ENCODE measurements at regions not wholly inside any gene's neighbourhood (a gene's known extent, or its start where the extent isn't known, plus 50 kb on each side); places are given as distances from the start of the nearest gene placed in this dataset.
"Not testable (repeated sequence)": the region's sequence is repeated elsewhere in the genome, so short reads cannot be mapped to it uniquely, and the experiment has no call there.

- intact Hi-C loops (cut with DNase I): no loop called here
- 26 to 59% (median 40%) methylated on average over 2 of the region's 2 CpGs for WGBS, 4 donors
- Histone ChIP-seq H3K27ac (no peak overlapping the region), H3K4me3 (no peak overlapping the region), H3K4me1 (replicated peaks in 1 of 2) (no peaks in the 10 kb centered on the region), H3K36me3 (replicated peaks in 1 of 2) (no peaks in the 10 kb centered on the region), H3K27me3 (peaks cover 5% of the 10 kb centered on the region), H3K9me3 (replicated peaks in 1 of 3) (no peaks in the 10 kb centered on the region)
- TF ChIP-seq POLR2A (IDR thresholded peaks at IDR 0.05) (no peak), CTCF (IDR thresholded peaks at IDR 0.05) (no peak)
- no peak for DNase-seq
These were observed 178.2 kb downstream of the RTL9 start for GRCh38 chrX:110536816-110537215.

- no peak overlapping the region for H3K27ac ChIP-seq
- H3K9me3 ChIP-seq (replicated peaks in 1 of 3): no peaks in the 10 kb centered on the region
- 23 to 48% (median 45%) methylated on average over 1 of the region's 1 CpG for WGBS, 4 donors
- TF ChIP-seq POLR2A (IDR thresholded peaks at IDR 0.05) (no peak), CTCF (IDR thresholded peaks at IDR 0.05) (no peak)
- peaks cover 11% of the 10 kb centered on the region for H3K27me3 ChIP-seq
- intact Hi-C loops (cut with DNase I): no loop called here
- no peaks in the 10 kb centered on the region for H3K4me1 ChIP-seq (replicated peaks in 1 of 2)
- no peaks in the 10 kb centered on the region for H3K36me3 ChIP-seq (replicated peaks in 1 of 2)
- DNase-seq: no peak
- H3K4me3 ChIP-seq: no peak overlapping the region
These were observed 182.6 kb downstream of the RTL9 start for GRCh38 chrX:110541266-110541665.

GRCh38 chrX:110550854-110551253 lies 192.2 kb downstream of the RTL9 start:
- WGBS, 4 donors: 74 to 85% (median 81%) methylated on average over 4 of the region's 4 CpGs
- H3K36me3 ChIP-seq (replicated peaks in 1 of 2); H3K9me3 ChIP-seq (replicated peaks in 1 of 3); H3K27me3 ChIP-seq; intact Hi-C loops (cut with DNase I); DNase-seq; H3K4me1 ChIP-seq (replicated peaks in 1 of 2); H3K4me3 ChIP-seq; H3K27ac ChIP-seq: not testable (repeated sequence)

- intact Hi-C loops (cut with DNase I): no loop called here
- Histone ChIP-seq H3K4me3 (no peak overlapping the region), H3K27me3 (no peaks in the 10 kb centered on the region), H3K4me1 (replicated peaks in 1 of 2) (no peaks in the 10 kb centered on the region), H3K9me3 (replicated peaks in 1 of 3) (no peaks in the 10 kb centered on the region), H3K27ac (no peak overlapping the region), H3K36me3 (replicated peaks in 1 of 2) (no peaks in the 10 kb centered on the region)
- TF ChIP-seq POLR2A (IDR thresholded peaks at IDR 0.05) (no peak), CTCF (IDR thresholded peaks at IDR 0.05) (no peak)
- 88 to 94% (median 88%) methylated on average over 11 to 12 of the region's 12 CpGs; no CpG with 5 or more reads in 1 of the 4 donors for WGBS, 4 donors
- DNase-seq: no peak
These were observed 199.2 kb downstream of the RTL9 start for GRCh38 chrX:110557864-110558263.

- WGBS, 4 donors: 74 to 100% (median 81%) methylated on average over 1 to 16 of the region's 16 CpGs
- H3K9me3 ChIP-seq (replicated peaks in 1 of 3): no peaks in the 10 kb centered on the region
- no peak overlapping the region for H3K27ac ChIP-seq
- no peak overlapping the region for H3K4me3 ChIP-seq
- H3K4me1 ChIP-seq (replicated peaks in 1 of 2): no peaks in the 10 kb centered on the region
- TF ChIP-seq POLR2A (IDR thresholded peaks at IDR 0.05): no peak
- no peak for DNase-seq
- intact Hi-C loops (cut with DNase I): no loop called here
- no peaks in the 10 kb centered on the region for H3K36me3 ChIP-seq (replicated peaks in 1 of 2)
- H3K27me3 ChIP-seq: no peaks in the 10 kb centered on the region
These were observed 199.8 kb downstream of the RTL9 start for GRCh38 chrX:110558406-110558805.

All from adrenal gland (tissue), 9 donors.